GM23338 (cell line): ENCODE measurements at regions not wholly inside any gene's neighbourhood (a gene's known extent, or its start where the extent isn't known, plus 50 kb on each side); places are given as distances from the start of the nearest gene placed in this dataset.

Experiments
- ATAC-seq: fragments of 200-7000 bp; cut with Tn5 transposase; 3 replicates; pipeline ENCODE4 v1.9.1; 2020
- DNase-seq: peaks from one replicate; pipeline ENCODE4 v3.0.0-alpha.2; 2015; ENCODE audit warnings: low spot score
- H2AFZ ChIP-seq: fragments of 200-600 bp; sonication (generic); 2 replicates; pipeline ENCODE4 v1.8.0; 2016; ENCODE audit warnings: antibody characterized with exemption, mild to moderate bottlenecking, moderate library complexity
- H3F3A ChIP-seq: fragments of 200-600 bp; sonication (generic); replicated peaks from 2 replicates; pipeline ENCODE4 v1.8.0; 2017; ENCODE audit warnings: antibody characterized with exemption, mixed run types, low read depth
- H3K27ac ChIP-seq: fragments of 200-600 bp; sonication (generic); 2 replicates; pipeline ENCODE4 v1.6.1; 2016; ENCODE audit warnings: low read depth
- H3K27me3 ChIP-seq: fragments of 200-600 bp; sonication (generic); 2 replicates; pipeline ENCODE4 v1.8.0; 2016; ENCODE audit warnings: mild to moderate bottlenecking, mixed run types, moderate library complexity; ENCODE audit not compliant: insufficient read depth
- H3K36me3 ChIP-seq: fragments of 200-600 bp; sonication (generic); 2 replicates; pipeline ENCODE4 v1.8.0; 2016; ENCODE audit warnings: mild to moderate bottlenecking; ENCODE audit not compliant: insufficient read depth
- H3K4me1 ChIP-seq: fragments of 200-600 bp; sonication (generic); 2 replicates; pipeline ENCODE4 v1.8.0; 2016; ENCODE audit warnings: mild to moderate bottlenecking, moderate library complexity; ENCODE audit not compliant: insufficient read depth
- H3K4me2 ChIP-seq: fragments of 200-600 bp; sonication (generic); 2 replicates; pipeline ENCODE4 v1.7.1; 2017; ENCODE audit warnings: mixed run types
- H3K4me3 ChIP-seq: fragments of 200-600 bp; sonication (generic); 2 replicates; pipeline ENCODE4 v1.6.1; 2016; ENCODE audit warnings: mixed run types
- H3K79me2 ChIP-seq: fragments of 200-600 bp; sonication (generic); replicated peaks from 2 replicates; pipeline ENCODE4 v1.8.0; 2017; ENCODE audit warnings: mild to moderate bottlenecking; ENCODE audit not compliant: insufficient read depth
- H3K9me2 ChIP-seq: fragments of 200-600 bp; sonication (generic); 2 replicates; pipeline ENCODE4 v1.8.0; 2017; ENCODE audit not compliant: insufficient read depth
- H4K20me1 ChIP-seq: fragments of 200-600 bp; sonication (generic); replicated peaks from 2 replicates; pipeline ENCODE4 v1.8.0; 2017; ENCODE audit warnings: mild to moderate bottlenecking; ENCODE audit not compliant: insufficient read depth
- H3K27ac Mint-ChIP-seq: 2 replicates; pipeline ENCODE4 v1.8.0; 2020; ENCODE audit warnings: inconsistent platforms, mild to moderate bottlenecking, moderate library complexity, mixed read lengths
- H3K27me3 Mint-ChIP-seq: 3 replicates; pipeline ENCODE4 v1.8.0; 2022; ENCODE audit warnings: low read depth, mild to moderate bottlenecking, moderate library complexity, mixed read lengths, inconsistent platforms; ENCODE audit not compliant: insufficient read depth, poor library complexity
- H3K36me3 Mint-ChIP-seq: 3 replicates; pipeline ENCODE4 v1.8.0; 2021; ENCODE audit warnings: low read depth, mild to moderate bottlenecking, inconsistent platforms, moderate library complexity, mixed read lengths
- H3K4me1 Mint-ChIP-seq: 3 replicates; pipeline ENCODE4 v1.8.0; 2020; ENCODE audit warnings: mild to moderate bottlenecking, inconsistent platforms, mixed read lengths
- H3K4me3 Mint-ChIP-seq: 3 replicates; pipeline ENCODE4 v1.8.0; 2021; ENCODE audit warnings: moderate library complexity, mild to moderate bottlenecking, inconsistent platforms, mixed read lengths
- H3K9me3 Mint-ChIP-seq: 3 replicates; pipeline ENCODE4 v1.8.0; 2020; ENCODE audit warnings: moderate library complexity, mild to moderate bottlenecking, inconsistent platforms, mixed read lengths
- EZH2phosphoT487 ChIP-seq: fragments of 200-600 bp; sonication (generic); IDR thresholded peaks from one replicate; pipeline ENCODE4 v1.8.1; 2018; ENCODE audit warnings: antibody characterized with exemption; ENCODE audit not compliant: unreplicated experiment
- JUNB ChIP-seq: IDR thresholded peaks from one replicate; pipeline ENCODE4 v1.6.1; 2016; ENCODE audit warnings: antibody characterized with exemption; ENCODE audit not compliant: unreplicated experiment
- NANOG ChIP-seq: IDR thresholded peaks from 2 replicates; pipeline ENCODE4 v1.6.1; 2016; ENCODE audit warnings: antibody characterized with exemption, borderline replicate concordance
- REST ChIP-seq: IDR thresholded peaks from one replicate; pipeline ENCODE4 v1.6.1; 2018; ENCODE audit warnings: antibody characterized with exemption; ENCODE audit not compliant: unreplicated experiment
- ZNF114 ChIP-seq: fragments of 250-450 bp; sonication (Bioruptor Pico); IDR thresholded peaks from 2 replicates; pipeline ENCODE4 v1.5.0; 2020; ENCODE audit warnings: mild to moderate bottlenecking, moderate library complexity
- ZNF462 ChIP-seq: fragments of 250-450 bp; sonication (Bioruptor Pico); IDR thresholded peaks from 2 replicates; pipeline ENCODE4 v1.5.0; 2020; ENCODE audit warnings: mild to moderate bottlenecking, moderate library complexity
- TF ChIP-seq, protein P1 (sequence below): IDR thresholded peaks from 2 replicates; pipeline ENCODE4 v1.6.1; 2016; ENCODE audit warnings: antibody characterized with exemption

GRCh38 chr5:40025586-40025985, 600.8 kb upstream of the DAB2 start:
- H3K27ac Mint-ChIP-seq = no peak overlapping the region
- Histone ChIP-seq H3K4me3 (no peak overlapping the region), H3K79me2 (no peaks in the 10 kb centered on the region), H3F3A (no peaks in the 10 kb centered on the region), H4K20me1 (no peaks in the 10 kb centered on the region), H3K36me3 (0 out of 2 replicates have a peak, but pooled peaks cover 5% of the 10 kb centered on the region), H3K9me2 (0 out of 2 replicates have a peak, but pooled peaks cover 14% of the 10 kb centered on the region), H3K4me1 (no peaks in the 10 kb centered on the region), H3K4me2 (no peak overlapping the region), H3K27ac (no peak overlapping the region), H2AFZ (no peak overlapping the region), H3K27me3 (no peaks in the 10 kb centered on the region)
- no peak for ATAC-seq
- no peaks in the 10 kb centered on the region for H3K36me3 Mint-ChIP-seq
- H3K27me3 Mint-ChIP-seq = no peaks in the 10 kb centered on the region
- peaks cover 3% of the 10 kb centered on the region; the same call in 2 of the 3 replicates for H3K4me1 Mint-ChIP-seq
- no peak for DNase-seq
- H3K4me3 Mint-ChIP-seq = no peak overlapping the region
- no peak for TF ChIP-seq JUNB
- no peak for TF ChIP-seq ZNF114 (CRISPR knock-in tag)
- TF ChIP-seq REST = no peak
- TF ChIP-seq EZH2phosphoT487 = no peak
- TF ChIP-seq, protein P1, sequence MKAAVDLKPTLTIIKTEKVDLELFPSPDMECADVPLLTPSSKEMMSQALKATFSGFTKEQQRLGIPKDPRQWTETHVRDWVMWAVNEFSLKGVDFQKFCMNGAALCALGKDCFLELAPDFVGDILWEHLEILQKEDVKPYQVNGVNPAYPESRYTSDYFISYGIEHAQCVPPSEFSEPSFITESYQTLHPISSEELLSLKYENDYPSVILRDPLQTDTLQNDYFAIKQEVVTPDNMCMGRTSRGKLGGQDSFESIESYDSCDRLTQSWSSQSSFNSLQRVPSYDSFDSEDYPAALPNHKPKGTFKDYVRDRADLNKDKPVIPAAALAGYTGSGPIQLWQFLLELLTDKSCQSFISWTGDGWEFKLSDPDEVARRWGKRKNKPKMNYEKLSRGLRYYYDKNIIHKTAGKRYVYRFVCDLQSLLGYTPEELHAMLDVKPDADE = no peak
- no peak for TF ChIP-seq NANOG
- no peak for TF ChIP-seq ZNF462
- peaks cover 4% of the 10 kb centered on the region for H3K9me3 Mint-ChIP-seq
